Muscle layer of duodenum (tissue), 2 donors: ENCODE measurements at regions not wholly inside any gene's neighbourhood (a gene's known extent, or its start where the extent isn't known, plus 50 kb on each side); places are given as distances from the start of the nearest gene placed in this dataset.

Experiments used
- H3K27ac ChIP-seq: one replicate; pipeline ENCODE4 v1.7.0; 2013; ENCODE audit warnings: mild to moderate bottlenecking, low read length
- H3K27me3 ChIP-seq: one replicate; pipeline ENCODE4 v1.7.0; 2013; ENCODE audit warnings: low read depth, mild to moderate bottlenecking, control low read depth, low read length
- H3K36me3 ChIP-seq, 2 donors: one replicate each; pipeline ENCODE4 v1.7.0; 2013; ENCODE audit warnings: low read length in 2 of 2, control low read depth in 1 of 2, mild to moderate bottlenecking in 1 of 2; ENCODE audit not compliant: insufficient read depth in 2 of 2, control insufficient read depth in 1 of 2
- H3K4me1 ChIP-seq, 2 donors: one replicate each; pipeline ENCODE4 v1.7.0; 2013; ENCODE audit warnings: low read length in 2 of 2, mild to moderate bottlenecking in 2 of 2, control low read depth in 1 of 2, moderate library complexity in 1 of 2; ENCODE audit not compliant: insufficient read depth in 2 of 2, control insufficient read depth in 1 of 2
- H3K4me3 ChIP-seq, 2 donors: one replicate each; pipeline ENCODE4 v1.7.0; 2013; ENCODE audit warnings: low read length in 2 of 2, low read depth in 1 of 2, mild to moderate bottlenecking in 1 of 2
- H3K9me3 ChIP-seq, 2 donors: one replicate each; pipeline ENCODE4 v1.7.0; 2013; ENCODE audit warnings: low read length in 2 of 2, control low read depth in 1 of 2, mild to moderate bottlenecking in 1 of 2; ENCODE audit not compliant: control insufficient read depth in 1 of 2
- donor health status: healthy.

GRCh38 chr1:244354810-244355278 is 96.9 kb downstream of the ADSS2 start:
- Histone ChIP-seq H3K27ac (no peak overlapping the region), H3K27me3 (no peaks in the 10 kb centered on the region), H3K9me3 (no peaks in the 10 kb centered on the region), H3K36me3 (no peaks in the 10 kb centered on the region), H3K4me1 (peaks cover 1 to 6% of the 10 kb centered on the region in 2 donors), H3K4me3 (no peak overlapping the region)

- H3K4me1 ChIP-seq = peaks cover 0 to 6% of the 10 kb centered on the region in 2 donors
- H3K9me3 ChIP-seq = no peaks in the 10 kb centered on the region
- H3K27me3 ChIP-seq = no peaks in the 10 kb centered on the region
- H3K27ac ChIP-seq = no peak overlapping the region
- H3K4me3 ChIP-seq = no peak overlapping the region
- H3K36me3 ChIP-seq = no peaks in the 10 kb centered on the region
Measured at GRCh38 chr1:244356376-244356775, 95.3 kb downstream of the ADSS2 start.
